ENCODE measurements at regions not wholly inside any gene's neighbourhood (a gene's known extent, or its start where the extent isn't known, plus 50 kb on each side); places are given as distances from the start of the nearest gene placed in this dataset.
"Not testable (repeated sequence)": the region's sequence is repeated elsewhere in the genome, so short reads cannot be mapped to it uniquely, and the experiment has no call there.

DNA sequence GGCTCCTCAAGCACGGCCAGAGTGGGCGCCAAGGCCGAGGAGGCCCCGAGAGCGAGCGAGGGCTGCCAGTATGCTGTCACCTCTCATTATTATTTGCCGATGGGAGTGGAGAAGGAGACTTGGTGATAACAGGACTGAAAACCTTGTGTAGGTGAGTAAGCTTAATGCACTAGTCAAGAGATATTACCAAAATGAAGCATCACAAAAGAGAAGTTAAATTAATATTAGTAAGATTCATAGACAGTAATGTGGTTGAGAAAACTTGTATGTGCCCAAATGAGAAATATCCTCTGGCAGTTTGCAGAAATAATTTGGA, 204.5 kb upstream of the SLITRK1 start:
- no peak for DNase-seq

DNA sequence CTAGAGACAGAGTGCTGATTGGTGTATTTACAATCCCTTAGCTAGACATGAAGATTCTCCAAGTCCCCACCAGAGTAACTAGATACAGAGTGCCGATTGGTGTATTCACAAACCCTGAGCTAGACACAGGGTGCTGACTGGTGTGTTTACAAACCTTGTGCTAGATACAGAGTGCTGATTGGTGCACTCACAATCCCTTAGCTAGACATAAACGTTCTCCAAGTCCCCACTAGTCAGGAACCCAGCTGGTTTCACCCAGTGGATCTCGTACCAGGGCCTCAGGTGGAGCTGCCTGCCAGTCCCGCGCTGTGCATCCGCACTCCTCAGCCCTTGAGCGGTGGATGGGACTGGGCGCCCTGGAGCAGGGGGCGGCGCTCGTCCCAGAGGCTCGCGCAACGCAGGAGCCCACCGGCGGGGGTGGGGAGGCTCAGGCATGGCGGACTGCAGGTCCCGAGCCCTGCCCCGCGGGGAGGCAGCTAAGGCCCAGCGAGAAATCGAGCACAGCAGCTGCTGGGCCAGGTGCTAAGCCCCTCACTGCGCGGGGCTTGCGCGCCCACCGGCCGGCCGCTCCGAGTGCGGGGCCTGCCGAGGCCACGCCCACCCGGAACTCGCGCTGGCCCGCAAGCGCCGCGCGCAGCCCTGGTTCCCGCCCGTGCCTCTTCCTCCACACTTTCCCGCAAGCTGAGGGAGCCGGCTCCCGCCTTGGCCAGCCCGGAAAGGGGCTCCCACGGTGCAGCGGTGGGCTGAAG, 204.0 kb upstream of the SLITRK1 start:
- DNase-seq = not testable (repeated sequence)

DNA sequence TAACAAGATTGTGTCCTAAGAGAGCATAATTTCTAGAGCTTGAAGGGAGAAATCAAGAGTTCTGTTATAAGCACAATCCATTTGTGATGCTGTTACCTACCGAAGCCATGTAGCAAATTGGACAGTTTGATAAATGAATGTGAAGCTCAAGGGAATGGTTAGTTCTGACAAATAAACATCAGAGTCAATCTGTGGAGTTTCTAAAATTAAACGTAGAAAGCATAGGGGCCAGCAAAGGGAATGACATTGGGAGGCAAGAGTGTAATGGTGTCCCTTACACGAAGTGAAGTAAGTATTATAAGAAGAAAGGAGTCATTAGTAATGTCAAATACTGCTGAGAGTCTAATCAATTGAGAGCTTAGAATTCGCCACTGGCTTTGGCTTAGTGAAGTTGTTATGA, 200.2 kb upstream of the SLITRK1 start:
- DNase-seq = no peak

DNA sequence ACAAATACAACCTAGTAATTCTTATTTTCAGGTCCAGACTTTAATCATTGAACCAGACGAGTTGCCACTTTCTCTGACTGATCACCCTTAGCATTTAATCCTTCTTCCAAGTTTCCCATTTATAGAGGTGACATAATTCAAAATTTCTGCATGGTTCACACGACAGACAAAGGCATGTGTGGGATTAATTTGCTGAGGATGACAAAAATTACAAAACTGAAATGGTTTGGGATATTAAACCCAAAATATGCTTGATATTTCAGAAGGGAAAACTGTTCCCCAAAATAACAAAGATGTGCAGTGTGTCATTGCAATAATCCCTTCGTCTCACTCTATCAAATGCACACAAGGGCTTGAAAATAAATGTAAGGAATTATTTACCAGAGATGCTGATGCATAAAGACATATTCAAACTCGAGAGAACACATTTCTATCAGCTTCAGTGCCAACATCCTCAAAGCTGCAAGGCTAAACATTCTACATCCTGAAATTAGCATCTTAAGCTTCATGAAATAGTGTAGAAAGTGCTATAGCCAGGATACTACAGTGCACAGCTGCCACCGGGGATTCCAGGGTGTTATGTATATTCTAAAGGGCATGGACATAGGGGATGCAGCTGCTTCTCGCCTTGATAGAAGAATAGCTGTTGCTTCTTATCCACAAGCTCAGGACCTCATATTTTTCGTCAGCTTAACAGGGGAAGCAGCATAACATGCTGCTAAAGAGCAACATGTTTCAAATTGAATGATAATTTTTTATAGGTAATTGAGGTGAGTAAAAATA, 198.7 kb upstream of the SLITRK1 start:
- DNase-seq = no peak

DNA sequence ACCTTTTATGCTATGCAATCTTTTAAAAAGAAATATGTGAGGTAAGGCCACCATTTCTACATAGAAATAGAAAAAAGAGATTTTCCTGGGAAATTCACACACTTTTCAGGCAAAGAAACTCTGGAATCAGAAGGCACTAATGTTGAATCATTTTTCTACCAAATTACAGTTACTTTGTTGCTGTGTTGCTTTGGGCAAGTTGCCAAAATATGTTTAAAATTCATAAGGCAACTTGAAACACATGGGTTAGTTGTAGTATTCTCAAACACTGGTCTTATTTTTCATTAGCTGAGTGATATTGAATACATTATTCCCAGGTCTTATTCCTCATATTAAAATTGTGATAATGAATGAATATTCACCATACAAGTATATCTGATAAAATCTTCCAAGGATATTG, 195.0 kb upstream of the SLITRK1 start:
- no peak for DNase-seq

DNA sequence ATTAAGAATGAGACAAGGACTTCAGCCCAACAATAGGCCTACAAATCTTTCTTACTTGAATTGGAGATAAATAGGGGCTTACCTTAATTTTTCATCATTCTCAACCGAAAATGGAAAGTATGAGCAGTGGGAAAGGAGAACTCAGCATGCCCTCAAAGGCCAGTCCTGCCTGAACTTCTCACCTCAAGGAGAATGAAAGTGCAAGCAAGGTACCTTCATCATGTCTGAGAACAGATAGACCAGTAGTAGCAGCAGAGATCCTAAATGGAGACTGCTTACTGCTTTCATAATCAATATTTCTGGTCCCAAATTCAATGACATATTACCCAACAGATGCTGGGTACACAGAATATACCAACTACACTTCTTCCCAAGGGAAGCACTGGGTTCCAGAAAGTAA, 194.0 kb upstream of the SLITRK1 start:
- no peak for DNase-seq

DNA sequence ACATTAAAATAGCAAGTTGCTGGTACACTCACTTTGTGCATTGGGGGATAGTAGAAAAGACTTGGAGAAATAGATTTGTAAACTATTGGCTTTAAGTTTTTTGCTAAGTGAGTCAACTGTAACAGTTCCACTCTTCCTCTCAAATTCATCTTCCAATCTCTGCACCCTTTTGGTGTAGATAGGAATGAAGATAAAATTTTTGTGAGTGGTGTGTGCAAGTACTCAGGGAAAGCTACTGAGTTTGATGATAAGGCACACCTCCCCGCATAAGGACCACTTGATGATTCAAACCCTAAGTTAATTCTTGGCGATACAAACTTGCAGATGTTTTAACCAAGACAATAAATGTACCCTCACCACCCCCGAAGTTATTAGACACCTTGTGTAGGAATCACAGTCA, 168.3 kb upstream of the SLITRK1 start:
- no peak for DNase-seq

DNA sequence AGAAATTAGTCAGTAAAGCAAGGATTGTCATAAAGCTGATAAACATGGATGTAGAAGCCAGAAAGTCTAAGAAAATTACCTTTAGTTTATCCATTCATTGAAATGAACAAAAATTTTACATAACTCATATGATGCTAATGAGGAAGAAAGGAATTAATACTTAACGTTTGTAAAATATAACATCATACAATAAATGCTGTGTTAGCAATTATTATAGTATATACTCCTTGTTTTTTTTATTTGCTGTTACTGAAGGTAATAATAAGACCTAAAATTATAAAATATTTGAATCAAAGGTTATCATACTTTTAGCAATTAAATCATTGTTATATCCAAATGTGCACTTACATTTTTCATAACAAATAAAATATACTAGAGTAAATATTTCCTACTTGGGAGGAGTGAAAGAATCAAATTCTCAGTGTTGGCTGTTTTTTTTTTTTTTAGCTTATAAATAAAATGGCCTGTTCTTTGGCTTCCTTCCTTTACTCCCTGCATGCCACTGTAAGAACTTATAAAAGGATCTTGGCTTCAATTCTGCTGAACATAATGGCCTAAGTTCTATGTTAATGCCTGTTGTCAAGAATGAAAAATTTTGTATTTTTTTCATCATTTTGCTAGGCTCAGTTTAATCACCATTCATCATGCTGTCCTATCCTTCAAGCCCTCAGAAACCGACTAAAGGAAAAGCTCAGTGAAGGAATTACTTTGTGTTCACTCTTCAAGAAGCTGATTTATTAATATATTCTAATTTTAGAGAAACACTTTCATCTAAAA, 167.4 kb upstream of the SLITRK1 start:
- DNase-seq = no peak

DNA sequence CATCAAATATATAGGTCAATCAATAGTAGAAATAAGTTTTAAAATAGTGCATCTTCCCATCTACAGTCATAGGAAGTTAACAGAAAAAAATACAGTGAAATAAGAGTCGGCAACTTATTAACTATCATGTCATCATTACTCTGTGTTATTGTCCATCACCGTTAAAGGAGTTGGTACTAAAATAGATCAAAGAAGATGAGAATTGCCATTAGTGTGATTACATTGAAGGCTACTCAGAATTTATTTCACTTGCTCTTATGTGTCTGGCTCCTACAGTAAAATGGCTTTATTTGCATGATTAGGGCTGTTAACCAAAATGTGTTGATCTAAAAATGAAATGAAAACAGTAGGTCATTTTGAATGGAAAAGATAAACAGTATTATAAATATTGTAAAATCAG, 162.5 kb upstream of the SLITRK1 start:
- DNase-seq = no peak

DNA sequence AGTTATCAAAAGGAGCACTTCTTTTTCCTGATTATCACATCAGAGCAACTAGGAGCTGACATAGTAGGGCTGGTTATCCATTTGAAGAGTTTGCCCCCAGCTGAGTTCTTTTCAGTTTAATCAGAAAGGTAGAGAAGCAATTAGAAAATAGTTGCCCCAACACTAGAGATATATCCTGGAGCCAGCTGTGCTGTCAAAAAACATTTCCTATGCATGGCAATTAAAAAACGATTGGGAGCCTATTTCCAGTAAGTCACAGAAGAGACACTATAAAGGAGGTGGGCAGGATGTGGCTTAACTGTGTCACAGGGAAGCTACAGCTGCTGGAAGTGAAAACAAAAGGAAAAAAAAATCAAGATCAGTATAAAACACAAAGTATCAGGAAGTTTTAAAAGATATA, 155.7 kb upstream of the SLITRK1 start:
- DNase-seq = no peak

DNA sequence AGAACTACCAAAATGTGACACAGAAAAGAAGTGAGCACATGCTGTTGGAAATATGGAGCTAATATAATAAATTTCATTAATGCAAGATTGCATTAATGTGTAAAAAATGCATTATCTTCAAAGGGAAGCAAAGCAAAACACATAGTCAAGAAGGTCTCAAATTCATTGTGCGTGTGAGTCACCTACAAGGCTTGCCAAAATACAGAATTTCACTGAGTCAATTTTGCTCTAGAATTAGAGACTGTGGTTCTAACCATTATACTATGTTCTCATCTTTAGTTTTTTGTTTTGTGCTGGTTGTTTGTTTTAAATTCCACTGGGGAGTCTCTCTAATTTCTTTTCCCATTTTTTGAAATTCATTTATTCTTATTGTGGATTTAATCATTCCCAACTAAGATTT, 149.8 kb upstream of the SLITRK1 start:
- DNase-seq = no peak

DNA sequence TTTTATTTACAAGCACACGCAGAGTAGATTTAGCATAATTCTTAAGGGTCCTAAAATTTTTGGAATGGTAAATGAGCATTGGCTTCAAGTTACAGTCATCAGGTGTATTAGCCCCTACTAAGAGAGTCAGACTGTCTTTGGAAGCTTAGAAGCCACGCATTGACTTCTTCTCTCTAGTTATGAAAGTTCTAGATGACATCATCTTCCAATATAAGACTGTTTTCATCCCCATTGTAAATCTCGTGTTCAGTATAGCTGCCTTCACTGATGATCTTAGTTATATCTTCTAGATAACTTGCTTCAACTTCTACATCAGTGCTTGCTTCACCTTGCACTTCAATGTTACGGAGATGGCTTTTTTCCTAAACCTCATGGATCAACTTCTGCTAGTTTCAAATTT, 148.8 kb upstream of the SLITRK1 start:
- no peak for DNase-seq

DNA sequence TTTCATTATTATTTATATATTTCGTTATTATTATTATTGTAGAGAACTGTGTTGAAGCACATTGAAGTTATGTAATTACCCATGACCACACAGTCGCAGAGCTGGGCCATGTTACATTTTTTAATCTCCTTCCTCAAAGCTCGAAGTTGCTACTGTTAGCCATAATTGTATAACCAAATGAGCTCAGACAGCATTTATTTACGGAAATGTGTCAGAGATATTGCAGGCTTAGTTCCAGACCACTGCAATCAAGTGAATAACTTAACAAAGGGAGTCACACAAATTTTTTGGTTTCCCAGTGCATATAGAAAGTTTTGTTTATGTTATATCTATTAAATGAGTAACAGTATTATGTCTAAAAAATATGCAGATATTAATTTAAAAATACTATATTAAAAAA, 147.1 kb upstream of the SLITRK1 start:
- DNase-seq = no peak

DNA sequence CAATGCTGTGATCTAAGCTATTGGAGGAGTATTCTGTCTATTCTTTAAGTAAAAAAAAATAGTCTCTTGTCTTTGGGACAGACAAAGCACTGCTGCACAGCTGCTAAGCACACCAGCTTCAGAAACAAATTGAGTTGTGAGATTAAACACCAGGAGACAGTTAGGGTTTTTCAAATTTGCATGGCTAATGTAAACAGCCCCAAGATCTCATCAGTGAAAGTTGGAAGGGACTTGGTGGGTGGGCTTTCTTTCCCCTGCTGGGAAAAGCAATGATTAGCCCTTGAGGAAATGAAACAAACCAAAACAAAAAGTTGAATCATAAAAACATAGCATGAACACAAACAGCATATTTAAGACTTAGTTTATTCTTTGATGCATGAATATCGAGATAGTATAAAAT, 143.6 kb upstream of the SLITRK1 start:
- DNase-seq = no peak

DNA sequence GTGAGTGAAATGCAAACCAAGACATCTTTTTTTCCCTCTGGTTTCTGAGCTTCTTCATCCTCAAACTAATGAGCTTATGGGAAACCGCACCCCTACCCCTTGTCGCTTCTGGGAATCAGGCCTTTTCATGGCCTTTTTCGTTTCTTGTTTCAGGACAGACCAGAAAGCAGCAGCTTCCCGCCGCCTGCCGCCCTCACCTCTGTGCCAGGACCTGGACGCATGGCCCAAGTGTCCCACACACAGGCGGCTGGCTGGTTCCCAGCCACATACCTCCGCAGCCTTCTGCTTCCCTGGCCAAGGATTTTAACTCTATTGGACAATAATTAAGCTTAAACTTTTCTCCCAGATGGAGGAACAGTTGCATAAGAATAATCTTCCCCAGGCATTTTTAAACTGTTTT, 114.1 kb upstream of the SLITRK1 start:
- DNase-seq = no peak

DNA sequence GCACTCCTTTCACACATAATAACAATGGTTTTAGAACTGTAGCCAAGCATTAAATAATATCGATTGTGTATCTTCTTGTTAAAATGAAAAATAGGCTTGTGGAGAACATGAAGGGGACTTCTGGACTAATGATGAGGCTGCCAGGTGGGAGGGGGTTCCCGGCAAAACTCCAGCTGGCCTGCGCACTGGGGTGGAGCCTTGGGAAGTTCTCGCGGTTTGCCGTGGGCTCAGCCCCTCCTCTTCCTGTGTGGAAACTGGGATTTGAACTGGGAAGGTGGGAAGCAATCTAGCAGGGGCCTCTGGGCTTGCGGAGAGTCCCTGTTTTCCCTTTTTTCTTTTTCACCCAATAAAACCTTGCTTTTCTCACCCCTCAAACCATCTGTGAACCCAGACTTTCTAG, 113.7 kb upstream of the SLITRK1 start:
- no peak for DNase-seq

DNA sequence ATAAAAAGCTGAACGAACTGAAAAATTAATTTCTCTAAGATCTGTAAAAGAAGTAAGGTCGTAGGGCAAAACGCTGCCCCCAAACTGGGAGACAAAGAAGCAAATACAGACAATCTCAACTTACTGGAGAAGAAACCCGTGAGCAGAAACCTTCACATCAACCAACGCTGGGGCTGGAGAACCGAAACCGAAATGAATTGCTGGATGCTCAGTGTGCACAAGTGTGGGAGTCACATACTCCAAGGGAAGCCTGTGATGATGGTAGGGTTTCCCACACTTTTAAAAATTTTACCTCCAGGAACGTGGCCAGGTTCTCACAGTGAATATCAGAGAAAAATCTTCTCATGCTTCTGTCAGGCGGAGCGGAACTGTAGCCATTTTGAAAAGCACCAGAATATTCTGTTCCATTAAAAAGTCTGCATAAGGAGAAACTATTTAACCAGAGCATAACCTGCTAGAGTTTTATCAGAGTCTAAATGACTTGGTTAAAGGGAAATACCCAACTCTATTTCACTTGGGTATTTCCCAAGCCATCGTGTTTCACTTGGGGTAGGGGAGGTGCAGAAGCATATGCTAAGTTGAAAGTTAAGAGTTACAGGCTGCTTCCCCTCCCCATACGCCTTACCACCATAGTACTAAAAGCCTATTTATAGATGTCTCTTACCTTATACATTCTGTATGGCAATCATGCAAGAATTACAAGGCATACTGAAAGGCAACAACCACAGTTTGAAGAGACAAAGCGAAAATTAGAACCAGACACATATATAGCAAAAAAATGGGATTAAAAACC, 110.5 kb upstream of the SLITRK1 start:
- DNase-seq = no peak

DNA sequence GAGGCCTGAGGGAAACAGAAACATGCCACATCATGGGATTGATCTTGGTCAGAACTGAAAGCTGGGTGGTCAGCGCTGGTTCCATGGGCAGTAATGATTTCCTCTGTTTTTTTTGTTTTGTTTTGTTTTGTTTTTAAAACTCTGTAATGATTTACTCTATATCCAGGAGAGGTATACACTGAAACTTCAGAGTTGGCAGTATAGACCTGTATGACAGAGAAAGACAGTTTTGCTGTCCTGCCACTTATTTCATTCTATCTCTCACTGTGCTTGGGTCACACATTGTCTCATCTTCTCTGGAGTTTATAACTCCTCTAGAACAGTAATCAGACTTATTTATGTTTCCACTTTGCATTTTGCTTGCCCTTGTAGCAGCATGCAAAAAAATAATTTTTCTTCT, 105.1 kb upstream of the SLITRK1 start:
- DNase-seq = no peak

DNA sequence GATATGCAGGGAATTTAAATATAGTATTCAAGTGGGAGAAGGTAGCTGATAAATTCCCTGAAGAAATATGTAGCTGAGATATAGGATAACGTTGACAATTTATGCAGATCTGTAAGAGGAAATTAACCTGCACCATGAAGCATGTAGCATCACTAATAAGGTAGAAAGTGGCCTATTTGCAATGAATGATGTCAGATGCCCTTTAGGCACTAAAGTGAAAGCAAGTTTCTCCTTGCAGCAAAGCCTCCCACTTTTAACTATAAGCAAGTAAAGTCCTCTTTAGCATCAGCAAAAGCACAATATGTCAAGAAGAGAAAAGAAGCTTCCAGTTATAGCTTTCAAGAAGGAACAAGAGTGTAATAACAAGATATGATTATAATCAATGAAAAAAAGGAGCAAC, 102.5 kb upstream of the SLITRK1 start:
- DNase-seq = no peak

DNA sequence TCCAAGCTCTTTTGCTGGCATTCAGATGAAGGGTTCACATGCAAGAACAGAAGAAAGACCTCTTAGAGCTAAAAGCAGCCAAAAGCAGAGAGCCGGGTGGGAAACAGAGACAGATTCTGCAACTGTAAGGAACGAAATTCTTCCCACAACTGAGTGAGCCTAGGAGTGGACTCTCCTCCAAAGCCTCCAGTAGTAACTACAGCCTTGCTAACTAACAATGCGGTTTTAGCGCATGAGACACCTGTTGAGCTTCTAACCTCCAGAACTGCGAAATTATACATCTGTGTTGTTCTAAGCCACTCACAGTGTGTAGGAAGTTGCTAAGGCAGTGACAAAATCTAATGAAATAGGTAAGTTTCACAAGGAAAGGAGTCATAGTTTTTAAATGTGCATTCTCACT, 98.1 kb upstream of the SLITRK1 start:
- DNase-seq = no peak

DNA sequence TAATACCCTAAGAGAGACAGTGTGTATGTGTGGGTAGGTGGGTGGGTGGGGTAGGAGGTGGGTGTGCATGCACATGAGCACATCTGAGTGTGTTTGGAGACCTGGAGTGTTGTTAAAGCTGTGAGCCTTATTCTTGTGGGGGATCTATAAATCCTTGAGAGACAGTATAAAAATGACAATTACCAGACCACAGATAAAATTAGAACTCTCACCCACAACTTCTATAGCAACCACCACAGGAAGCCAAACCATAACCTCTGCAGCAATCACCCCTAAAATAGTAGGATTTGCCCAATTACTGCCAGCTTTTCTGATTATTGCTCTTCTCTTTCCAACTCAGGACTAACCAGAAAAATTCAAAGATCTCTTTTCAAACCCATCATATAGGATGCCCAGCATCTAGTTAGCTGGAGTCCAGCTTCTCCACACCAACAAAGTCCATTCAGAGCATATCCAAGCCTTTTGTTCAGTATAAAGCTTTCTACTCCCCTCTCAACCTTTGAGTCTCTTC, 93.4 kb upstream of the SLITRK1 start:
- no peak for DNase-seq

DNA sequence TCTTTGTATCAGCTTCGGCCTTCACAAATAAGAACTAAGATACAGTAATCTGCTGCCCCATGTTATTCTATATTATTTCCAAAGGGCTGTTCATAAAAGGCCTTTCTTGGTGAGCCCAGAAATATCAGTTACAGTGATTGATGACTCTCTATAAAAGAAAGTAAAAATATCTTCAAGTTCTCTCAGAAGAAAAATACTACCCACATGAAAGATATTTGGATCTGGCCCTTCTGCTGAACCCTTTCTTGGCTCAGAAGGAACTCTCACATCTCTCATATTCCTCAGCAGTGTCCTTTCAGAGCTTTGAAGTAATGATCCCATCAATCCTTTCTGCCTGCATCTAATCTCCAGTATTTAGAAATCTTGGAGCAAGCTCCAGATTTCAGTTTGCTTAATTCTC, 76.3 kb upstream of the SLITRK1 start:
- no peak for DNase-seq

DNA sequence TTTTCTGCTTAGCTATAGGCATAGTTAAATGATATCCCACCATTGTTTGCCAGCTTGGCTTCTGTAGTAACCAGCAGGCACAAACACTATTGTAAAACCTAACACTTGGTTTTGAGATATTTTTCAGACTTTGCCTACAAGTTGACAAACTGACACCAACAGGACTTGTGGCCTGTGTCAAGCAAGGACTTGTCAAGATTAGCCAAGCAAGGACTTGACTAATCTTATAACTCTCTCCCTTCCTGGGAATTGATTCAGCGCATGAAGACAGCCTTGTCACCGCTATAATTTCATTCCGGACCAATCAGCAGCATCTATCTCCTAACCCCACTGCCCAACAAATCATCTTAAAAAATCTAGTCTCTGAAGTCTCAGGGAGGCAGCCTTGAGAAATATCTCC, 72.7 kb upstream of the SLITRK1 start:
- no peak for DNase-seq
